ENCODE measurements at regions not wholly inside any gene's neighbourhood (a gene's known extent, or its start where the extent isn't known, plus 50 kb on each side); places are given as distances from the start of the nearest gene placed in this dataset.

DNA sequence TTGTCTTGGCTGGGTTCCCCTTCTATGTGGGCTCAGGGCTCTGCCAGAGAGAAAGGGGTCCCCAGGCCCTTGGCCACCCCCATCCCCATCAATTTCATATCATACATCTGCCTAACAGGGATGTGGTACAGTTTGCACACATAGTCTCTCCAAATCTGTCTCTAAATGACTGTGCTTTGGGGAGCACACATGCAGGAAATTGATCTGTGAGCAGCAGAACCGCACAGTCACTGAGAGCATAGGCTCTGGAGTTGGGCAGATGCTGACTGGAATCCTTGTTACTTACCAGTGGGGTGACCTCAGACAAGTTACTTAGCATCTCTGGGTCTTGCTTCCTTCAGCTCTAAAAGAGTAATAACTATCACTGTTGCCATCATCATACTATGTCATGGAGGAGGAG lies 273.9 kb downstream of the ABHD5 start:
- no peak overlapping the region for H3K27ac ChIP-seq (ENCODE audit: low read length)
- DNase-seq, result no peak
- no peaks in the 10 kb centered on the region for H3K4me1 ChIP-seq (ENCODE audit: control insufficient read depth, insufficient read depth, low read length)
- no peaks in the 10 kb centered on the region for H3K9me3 ChIP-seq (ENCODE audit: control insufficient read depth, low read length)
- no peaks in the 10 kb centered on the region for H3K27me3 ChIP-seq (ENCODE audit: control insufficient read depth, insufficient read depth)
- no peak overlapping the region for H3K4me3 ChIP-seq (ENCODE audit: low read length)
- ATAC-seq, result no peak
- intact Hi-C loops (cut with DNase I), result no loop called here
- 85% methylated on average over 1 of the region's 1 CpG for WGBS

GRCh38 chr3:43965656-43966055 lies 274.9 kb downstream of the ABHD5 start:
- Histone ChIP-seq H3K4me3 (ENCODE audit: low read length) (no peak overlapping the region), H3K27ac (ENCODE audit: low read length) (no peak overlapping the region), H3K4me1 (ENCODE audit: control insufficient read depth, insufficient read depth, low read length) (no peaks in the 10 kb centered on the region), H3K9me3 (ENCODE audit: control insufficient read depth, low read length) (no peaks in the 10 kb centered on the region), H3K27me3 (ENCODE audit: control insufficient read depth, insufficient read depth) (no peaks in the 10 kb centered on the region)
- intact Hi-C loops (cut with DNase I), result no loop called here
- no peak for DNase-seq
- WGBS, result 88% methylated on average over 1 of the region's 1 CpG
- ATAC-seq, result no peak

- Histone ChIP-seq H3K4me3 (ENCODE audit: low read length) (no peak overlapping the region), H3K27ac (ENCODE audit: low read length) (no peak overlapping the region), H3K27me3 (ENCODE audit: control insufficient read depth, insufficient read depth) (no peaks in the 10 kb centered on the region), H3K9me3 (ENCODE audit: control insufficient read depth, low read length) (no peaks in the 10 kb centered on the region), H3K4me1 (ENCODE audit: control insufficient read depth, insufficient read depth, low read length) (no peaks in the 10 kb centered on the region)
- ATAC-seq (no peak), DNase-seq (no peak)
- 80% methylated on average over 6 of the region's 6 CpGs for WGBS
- intact Hi-C loops (cut with DNase I), result no loop called here
Observed at GRCh38 chr3:43966126-43966525, 275.4 kb downstream of the ABHD5 start.

- 89% methylated on average over 3 of the region's 3 CpGs for WGBS
- Histone ChIP-seq H3K9me3 (ENCODE audit: control insufficient read depth, low read length) (no peaks in the 10 kb centered on the region), H3K4me3 (ENCODE audit: low read length) (no peak overlapping the region), H3K27ac (ENCODE audit: low read length) (no peak overlapping the region), H3K27me3 (ENCODE audit: control insufficient read depth, insufficient read depth) (no peaks in the 10 kb centered on the region), H3K4me1 (ENCODE audit: control insufficient read depth, insufficient read depth, low read length) (no peaks in the 10 kb centered on the region)
- no peak for ATAC-seq
- intact Hi-C loops (cut with DNase I), result no loop called here
- DNase-seq, result no peak
Observed at GRCh38 chr3:43966530-43966929, 275.2 kb upstream of the TOPAZ1 start.

DNA sequence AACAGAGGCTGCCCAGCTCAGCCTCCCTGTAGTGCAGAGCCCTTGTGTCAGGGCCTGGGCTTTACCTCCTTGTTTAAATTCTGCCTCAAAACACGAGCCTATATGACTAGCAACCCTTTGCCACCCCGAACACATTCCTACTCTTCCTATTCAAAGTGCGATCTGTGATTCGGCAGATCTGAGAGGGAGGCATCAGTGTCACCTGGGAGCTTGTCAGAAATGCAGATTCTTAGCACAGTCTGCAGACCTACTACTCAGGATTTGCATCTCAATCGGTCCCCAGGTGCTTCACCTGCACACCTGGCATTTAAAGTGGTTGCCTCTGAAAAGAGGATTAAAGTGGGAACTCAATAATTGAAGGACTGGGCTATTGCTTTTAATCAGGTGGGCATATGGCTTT lies 273.2 kb upstream of the TOPAZ1 start:
- Histone ChIP-seq H3K27ac (ENCODE audit: low read length) (no peak overlapping the region), H3K4me1 (ENCODE audit: control insufficient read depth, insufficient read depth, low read length) (no peaks in the 10 kb centered on the region), H3K27me3 (ENCODE audit: control insufficient read depth, insufficient read depth) (no peaks in the 10 kb centered on the region), H3K9me3 (ENCODE audit: control insufficient read depth, low read length) (no peaks in the 10 kb centered on the region), H3K4me3 (ENCODE audit: low read length) (no peak overlapping the region)
- 31% methylated on average over 5 of the region's 5 CpGs for WGBS
- intact Hi-C loops (cut with DNase I), result no loop called here
- no peak for ATAC-seq
- no peak for DNase-seq

GRCh38 chr3:43969944-43970343 lies 271.7 kb upstream of the TOPAZ1 start:
- DNase-seq (no peak), ATAC-seq (no peak)
- H3K9me3 ChIP-seq (ENCODE audit: control insufficient read depth, low read length), result no peaks in the 10 kb centered on the region
- H3K4me1 ChIP-seq (ENCODE audit: control insufficient read depth, insufficient read depth, low read length), result no peaks in the 10 kb centered on the region
- 65% methylated on average over 4 of the region's 4 CpGs for WGBS
- no peak overlapping the region for H3K4me3 ChIP-seq (ENCODE audit: low read length)
- no peaks in the 10 kb centered on the region for H3K27me3 ChIP-seq (ENCODE audit: control insufficient read depth, insufficient read depth)
- H3K27ac ChIP-seq (ENCODE audit: low read length), result no peak overlapping the region
- intact Hi-C loops (cut with DNase I), result no loop called here

GRCh38 chr3:43970351-43970750 lies 271.3 kb upstream of the TOPAZ1 start:
- no peaks in the 10 kb centered on the region for H3K4me1 ChIP-seq (ENCODE audit: control insufficient read depth, insufficient read depth, low read length)
- ATAC-seq, result no peak
- no peak overlapping the region for H3K27ac ChIP-seq (ENCODE audit: low read length)
- no peak overlapping the region for H3K4me3 ChIP-seq (ENCODE audit: low read length)
- intact Hi-C loops (cut with DNase I), result no loop called here
- H3K27me3 ChIP-seq (ENCODE audit: control insufficient read depth, insufficient read depth), result no peaks in the 10 kb centered on the region
- no peak for DNase-seq
- WGBS, result 77% methylated on average over 8 of the region's 8 CpGs
- H3K9me3 ChIP-seq (ENCODE audit: control insufficient read depth, low read length), result no peaks in the 10 kb centered on the region

DNA sequence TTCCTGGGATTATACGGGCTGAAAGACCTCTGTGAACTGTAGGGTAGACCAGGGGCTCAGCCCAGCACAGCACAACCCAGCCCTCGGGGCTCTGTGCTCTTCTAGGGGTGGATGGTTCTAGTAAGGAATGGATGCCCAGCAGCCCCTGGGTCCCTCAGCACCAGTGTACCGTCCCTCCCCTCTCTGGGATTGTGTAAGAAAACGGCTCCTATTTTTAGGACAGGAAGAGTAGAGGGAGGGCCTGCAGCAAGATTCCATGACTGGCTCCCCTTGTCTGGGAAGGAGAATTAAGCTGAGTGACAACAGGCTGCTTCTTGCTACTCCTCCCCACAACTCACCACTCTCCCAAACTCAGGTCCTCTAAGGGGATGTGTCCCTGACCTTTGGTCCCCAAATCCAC lies 270.8 kb upstream of the TOPAZ1 start:
- H3K27me3 ChIP-seq (ENCODE audit: control insufficient read depth, insufficient read depth), result no peaks in the 10 kb centered on the region
- intact Hi-C loops (cut with DNase I), result no loop called here
- H3K9me3 ChIP-seq (ENCODE audit: control insufficient read depth, low read length), result no peaks in the 10 kb centered on the region
- H3K4me3 ChIP-seq (ENCODE audit: low read length), result no peak overlapping the region
- DNase-seq (no peak), ATAC-seq (no peak)
- H3K27ac ChIP-seq (ENCODE audit: low read length), result no peak overlapping the region
- H3K4me1 ChIP-seq (ENCODE audit: control insufficient read depth, insufficient read depth, low read length), result no peaks in the 10 kb centered on the region
- 43% methylated on average over 4 of the region's 4 CpGs for WGBS

DNA sequence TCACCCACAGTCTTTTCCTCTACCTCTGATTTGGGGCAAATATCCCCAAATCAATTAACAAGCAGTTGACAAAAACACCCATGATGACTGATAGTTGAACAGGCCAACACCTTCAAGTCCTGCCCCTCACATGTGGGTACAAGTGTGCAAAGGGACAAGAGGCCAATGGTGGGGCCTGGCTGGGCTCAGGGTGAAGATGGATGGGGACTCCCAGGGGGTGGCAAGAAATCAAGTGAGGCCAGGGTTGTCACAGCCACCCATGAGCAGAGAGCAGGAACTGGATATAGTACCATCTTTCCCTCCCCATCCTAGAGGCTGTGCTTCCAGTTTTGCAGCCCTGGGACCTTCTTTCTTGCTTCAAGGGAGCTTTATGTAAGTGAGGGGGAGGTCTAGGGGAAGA lies 270.2 kb upstream of the TOPAZ1 start:
- H3K27ac ChIP-seq (ENCODE audit: low read length), result no peak overlapping the region
- no peaks in the 10 kb centered on the region for H3K27me3 ChIP-seq (ENCODE audit: control insufficient read depth, insufficient read depth)
- no peak for ATAC-seq
- H3K4me1 ChIP-seq (ENCODE audit: control insufficient read depth, insufficient read depth, low read length), result no peaks in the 10 kb centered on the region
- intact Hi-C loops (cut with DNase I), result no loop called here
- no peaks in the 10 kb centered on the region for H3K9me3 ChIP-seq (ENCODE audit: control insufficient read depth, low read length)
- H3K4me3 ChIP-seq (ENCODE audit: low read length), result no peak overlapping the region
- no peak for DNase-seq

DNA sequence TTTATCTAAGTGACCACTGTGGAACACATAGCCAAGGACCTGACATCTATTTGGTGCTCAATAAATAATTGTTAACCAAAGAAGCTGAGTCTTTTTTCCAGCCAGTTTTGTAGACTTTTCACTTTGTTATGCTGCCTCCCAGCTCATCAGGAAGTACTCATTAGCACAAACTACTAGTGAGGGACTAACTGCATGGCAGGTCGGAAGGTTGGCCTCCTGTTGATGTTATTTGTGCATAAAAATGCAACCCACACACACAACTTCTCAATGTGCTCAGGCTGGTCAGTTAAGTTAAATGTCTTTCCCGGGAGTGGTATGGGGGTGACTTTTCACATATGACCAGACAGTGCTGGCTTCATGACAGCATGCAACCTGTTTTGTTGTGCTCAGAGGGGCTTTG lies 263.0 kb upstream of the TOPAZ1 start:
- 42% methylated on average over 2 of the region's 2 CpGs for WGBS

GRCh38 chr3:43979645-43980044 lies 262.0 kb upstream of the TOPAZ1 start:
- ATAC-seq (no peak), DNase-seq (no peak)
- intact Hi-C loops (cut with DNase I), result no loop called here
- no peaks in the 10 kb centered on the region for H3K9me3 ChIP-seq (ENCODE audit: control insufficient read depth, low read length)
- no peaks in the 10 kb centered on the region for H3K4me1 ChIP-seq (ENCODE audit: control insufficient read depth, insufficient read depth, low read length)
- H3K4me3 ChIP-seq (ENCODE audit: low read length), result no peak overlapping the region
- WGBS, result 92% methylated on average over 3 of the region's 3 CpGs
- H3K27ac ChIP-seq (ENCODE audit: low read length), result no peak overlapping the region
- H3K27me3 ChIP-seq (ENCODE audit: control insufficient read depth, insufficient read depth), result no peaks in the 10 kb centered on the region

More for the DNA sequence above, 263.0 kb upstream of the TOPAZ1 start:
- Histone ChIP-seq H3K4me1 (ENCODE audit: control insufficient read depth, insufficient read depth, low read length) (no peaks in the 10 kb centered on the region), H3K27me3 (ENCODE audit: control insufficient read depth, insufficient read depth) (no peaks in the 10 kb centered on the region), H3K9me3 (ENCODE audit: control insufficient read depth, low read length) (no peaks in the 10 kb centered on the region), H3K27ac (ENCODE audit: low read length) (no peak overlapping the region), H3K4me3 (ENCODE audit: low read length) (no peak overlapping the region)
- intact Hi-C loops (cut with DNase I), result no loop called here
- no peak for ATAC-seq
- no peak for DNase-seq

DNA sequence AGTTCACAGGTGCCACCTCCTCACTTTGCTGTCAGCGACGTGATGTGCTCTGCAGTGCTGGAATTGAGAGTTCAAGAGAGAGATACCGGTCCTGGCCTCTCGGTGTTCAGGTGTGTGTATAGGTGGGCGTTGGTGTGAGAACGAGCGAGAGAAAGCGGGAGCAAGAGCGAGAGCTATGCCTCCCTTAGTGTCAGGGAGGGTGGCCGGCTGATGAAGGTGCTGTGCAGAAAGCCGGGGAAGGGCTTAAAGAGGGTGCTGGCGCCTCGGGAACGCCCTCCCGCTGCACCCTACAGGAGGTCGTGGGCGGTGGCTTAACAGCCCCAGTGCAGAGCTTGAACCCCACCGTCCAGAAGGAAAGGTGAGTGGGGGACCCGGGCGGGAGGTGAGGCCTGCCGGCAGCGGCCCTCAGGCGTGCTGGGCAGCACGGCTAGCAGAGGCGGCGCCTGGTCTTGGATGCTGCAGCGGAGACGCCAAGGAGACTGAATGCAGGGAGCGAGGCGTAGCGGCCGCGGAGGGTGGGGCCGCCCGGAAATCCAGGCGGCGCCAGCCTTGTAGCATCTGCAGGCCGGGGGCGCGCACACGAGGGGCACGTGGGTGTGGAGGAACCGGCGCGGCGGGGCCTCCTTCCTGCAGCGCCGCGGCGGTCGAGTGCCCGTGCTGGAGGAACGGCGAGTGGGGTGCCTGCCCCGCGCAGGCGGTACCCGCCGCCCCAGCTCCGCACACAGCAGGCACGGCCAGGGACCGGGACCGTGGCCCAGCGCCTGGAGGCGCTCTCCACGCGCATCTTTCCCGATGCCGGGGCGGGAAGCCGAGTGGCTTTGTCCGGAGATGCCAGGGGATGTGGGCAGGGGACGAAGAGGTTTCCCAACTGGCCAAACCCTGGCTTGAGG lies 246.8 kb upstream of the TOPAZ1 start:
- DNase-seq (peak in 1 of 3 donors; percentile 46), ATAC-seq (peak; percentile 47 to 55)
- Histone ChIP-seq H3K27me3 (ENCODE audit: control insufficient read depth, insufficient read depth) (peaks cover 2% of the 10 kb centered on the region), H3K4me3 (ENCODE audit: low read length) (no peak overlapping the region), H3K27ac (ENCODE audit: low read length) (no peak overlapping the region), H3K9me3 (ENCODE audit: control insufficient read depth, low read length) (no peaks in the 10 kb centered on the region), H3K4me1 (ENCODE audit: control insufficient read depth, insufficient read depth, low read length) (peaks cover 6% of the 10 kb centered on the region)
- intact Hi-C loops (cut with DNase I), result no loop called here
- WGBS, result 2% methylated on average over 73 of the region's 73 CpGs

Data from right cardiac atrium (tissue), 5 donors.